ENCODE measurements at regions not wholly inside any gene's neighbourhood (a gene's known extent, or its start where the extent isn't known, plus 50 kb on each side); places are given as distances from the start of the nearest gene placed in this dataset.

- ChIA-PET CTCF (no interaction called here), POLR2A (ENCODE audit: unreplicated experiment) (no interaction called here)
- in situ Hi-C loops (cut with MboI; ENCODE audit: low sequenced_read_pairs) (no loop called here), dilution Hi-C loops (cut with HindIII; ENCODE audit: low sequenced_read_pairs, unreplicated experiment) (no loop called here), intact Hi-C loops (cut with micrococcal nuclease) (no loop called here)
- Histone ChIP-seq H4K8ac (ENCODE audit: low read depth in 2 of 2, low read length in 2 of 2) (no peak overlapping the region), H3K14ac (replicated peaks; ENCODE audit: low read depth, low read length) (no peak overlapping the region), H3K9me3 (ENCODE audit: control insufficient read depth, insufficient read depth, low read length) (peaks cover 5% of the 10 kb centered on the region), H2BK20ac (ENCODE audit: low read depth, low read length) (no peak overlapping the region), H3K27me3 (ENCODE audit: control insufficient read depth, insufficient read depth, low read length) (no peaks in the 10 kb centered on the region), H4K5ac (ENCODE audit: low read depth, low read length) (no peak overlapping the region), H3K79me1 (ENCODE audit: low read depth in 1 of 2, low read length in 2 of 2) (no peaks in the 10 kb centered on the region), H3K4me2 (ENCODE audit: low read depth, low read length) (no peak overlapping the region), H3K9ac (ENCODE audit: low read depth, low read length) (no peak overlapping the region), H3K56ac (ENCODE audit: extremely low read depth, insufficient read depth, low read length) (no peak overlapping the region), H2AFZ (replicated peaks; ENCODE audit: low read length, poor library complexity) (no peak overlapping the region), H2AK5ac (ENCODE audit: low read depth, low read length) (no peak overlapping the region), H2BK15ac (ENCODE audit: low read depth, low read length) (no peak overlapping the region), H2BK120ac (ENCODE audit: low read depth, low read length) (no peak overlapping the region), H3K18ac (ENCODE audit: low read depth, low read length) (no peak overlapping the region), H3K4ac (ENCODE audit: low read depth, low read length) (no peak overlapping the region), H4K91ac (ENCODE audit: insufficient read depth, low read depth, low read length) (no peak overlapping the region), H4K20me1 (ENCODE audit: insufficient read depth, low read length) (no peaks in the 10 kb centered on the region), H2AK9ac (replicated peaks; ENCODE audit: low read depth, low read length, poor library complexity) (no peak overlapping the region), H3K23ac (ENCODE audit: low read depth, low read length) (no peak overlapping the region), H3K4me3 (ENCODE audit: insufficient read depth, low read depth, low read length) (no peak overlapping the region), H3K36me3 (ENCODE audit: control insufficient read depth, insufficient read depth, low read length) (no peaks in the 10 kb centered on the region), H3K27ac (ENCODE audit: insufficient read depth, low read length) (no peak overlapping the region), H3K4me1 (ENCODE audit: control insufficient read depth, insufficient read depth, low read length) (no peaks in the 10 kb centered on the region), H2BK5ac (ENCODE audit: low read depth, low read length, poor library complexity, severe bottlenecking) (no peak overlapping the region), H3K9me1 (ENCODE audit: insufficient read depth, low read length) (no peaks in the 10 kb centered on the region)
- TF ChIP-seq RAD21 (IDR thresholded peaks at IDR 0.05; ENCODE audit: low read length) (no peak), RCOR1 (IDR thresholded peaks at IDR 0.05; ENCODE audit: insufficient replicate concordance, low read length) (no peak), MAFK (IDR thresholded peaks at IDR 0.05; ENCODE audit: low read depth, low read length) (no peak), BHLHE40 (IDR thresholded peaks at IDR 0.05; ENCODE audit: low read depth, low read length) (no peak), CTCF (conservative IDR thresholded peaks at IDR 0.05; ENCODE audit: low read depth, low read length) (no peak)
- ATAC-seq (ENCODE audit: low read depth) (no peak), DNase-seq (no peak)
- BruUV-seq (replicated peaks), result no TSS peak
- WGBS, 2 experiments (ENCODE audit: extremely low coverage in 2 of 2, insufficient read length in 1 of 2), result no CpG with 5 or more reads among the region's 2 CpGs
Observed at GRCh38 chr9:31067418-31067817, 1317.0 kb upstream of the ACO1 start.
